Spinal cord (tissue), 9 donors: ENCODE measurements at regions not wholly inside any gene's neighbourhood (a gene's known extent, or its start where the extent isn't known, plus 50 kb on each side); places are given as distances from the start of the nearest gene placed in this dataset.
"Not testable (repeated sequence)": the region's sequence is repeated elsewhere in the genome, so short reads cannot be mapped to it uniquely, and the experiment has no call there.

Source experiments
- DNase-seq, 6 donors: peaks; one replicate each; pipeline versions ENCODE4 v3.0.0 to v3.0.0-alpha.2; 2013 to 2015; ENCODE audit warnings: low spot score in 6 of 6, low read depth in 4 of 6
- H3K27ac ChIP-seq: one replicate; pipeline ENCODE4 v1.5.1; 2013; ENCODE audit warnings: low read depth, low read length, control low read depth
- H3K27me3 ChIP-seq: one replicate; pipeline ENCODE4 v1.6.1; 2013; ENCODE audit warnings: low read length; ENCODE audit not compliant: control insufficient read depth, insufficient read depth
- H3K36me3 ChIP-seq: one replicate; pipeline ENCODE4 v1.6.1; 2013; ENCODE audit warnings: low read length; ENCODE audit not compliant: control insufficient read depth, insufficient read depth
- H3K4me1 ChIP-seq: one replicate; pipeline ENCODE4 v1.6.1; 2013; ENCODE audit warnings: low read length; ENCODE audit not compliant: control insufficient read depth, insufficient read depth
- H3K4me3 ChIP-seq: one replicate; pipeline ENCODE4 v1.5.1; 2013; ENCODE audit warnings: low read depth, low read length, control low read depth
- H3K9me3 ChIP-seq: one replicate; pipeline ENCODE4 v1.6.1; 2013; ENCODE audit warnings: low read length; ENCODE audit not compliant: control insufficient read depth, insufficient read depth
- WGBS: methylation state at CpG from one replicate; pipeline ENCODE4 v1.1.5; 2013; ENCODE audit warnings: missing lambda C conversion rate; ENCODE audit not compliant: insufficient coverage; 5-methylcytosine and 5-hydroxymethylcytosine counted together
- donor health status: healthy.

GRCh38 chr2:102909240-102909639, 147.4 kb downstream of the TMEM182 start:
- DNase-seq, H3K27me3 ChIP-seq, H3K4me1 ChIP-seq, H3K9me3 ChIP-seq, H3K27ac ChIP-seq, H3K36me3 ChIP-seq, H3K4me3 ChIP-seq: not testable (repeated sequence)
- no CpG with 5 or more reads among the region's 2 CpGs for WGBS

- H3K4me3 ChIP-seq: no peak overlapping the region
- DNase-seq: no peak
- H3K36me3 ChIP-seq: no peaks in the 10 kb centered on the region
- WGBS: 91% methylated on average over 5 of the region's 6 CpGs
- peaks cover 1% of the 10 kb centered on the region for H3K9me3 ChIP-seq
- no peaks in the 10 kb centered on the region for H3K27me3 ChIP-seq
- H3K27ac ChIP-seq: no peak overlapping the region
- H3K4me1 ChIP-seq: no peaks in the 10 kb centered on the region
Observed at GRCh38 chr2:102910724-102911123, 148.9 kb downstream of the TMEM182 start.

GRCh38 chr2:102915128-102915527, 153.3 kb downstream of the TMEM182 start:
- no CpG with 5 or more reads among the region's 2 CpGs for WGBS
- Histone ChIP-seq H3K9me3 (peaks cover 5% of the 10 kb centered on the region), H3K4me3 (no peak overlapping the region), H3K4me1 (no peaks in the 10 kb centered on the region), H3K27ac (no peak overlapping the region), H3K36me3 (no peaks in the 10 kb centered on the region), H3K27me3 (no peaks in the 10 kb centered on the region)
- DNase-seq: no peak

- Histone ChIP-seq H3K27ac (no peak overlapping the region), H3K9me3 (no peaks in the 10 kb centered on the region), H3K4me3 (no peak overlapping the region), H3K27me3 (no peaks in the 10 kb centered on the region), H3K36me3 (no peaks in the 10 kb centered on the region), H3K4me1 (no peaks in the 10 kb centered on the region)
- WGBS: 55% methylated on average over 4 of the region's 4 CpGs
- peak in 1 of 6 donors; percentile 75 for DNase-seq
Observed at GRCh38 chr2:102922321-102922720, 160.5 kb downstream of the TMEM182 start.

- Histone ChIP-seq H3K9me3 (no peaks in the 10 kb centered on the region), H3K27me3 (no peaks in the 10 kb centered on the region), H3K27ac (no peak overlapping the region), H3K4me3 (no peak overlapping the region), H3K36me3 (no peaks in the 10 kb centered on the region), H3K4me1 (no peaks in the 10 kb centered on the region)
- DNase-seq: no peak
- 100% methylated on average over 2 of the region's 7 CpGs for WGBS
Observed at GRCh38 chr2:102925003-102925402, 163.2 kb downstream of the TMEM182 start.

- DNase-seq: no peak
- WGBS: 48% methylated on average over 2 of the region's 5 CpGs
- Histone ChIP-seq H3K4me3 (no peak overlapping the region), H3K36me3 (no peaks in the 10 kb centered on the region), H3K9me3 (no peaks in the 10 kb centered on the region), H3K27me3 (no peaks in the 10 kb centered on the region), H3K4me1 (no peaks in the 10 kb centered on the region), H3K27ac (no peak overlapping the region)
Observed at GRCh38 chr2:102927854-102928267, 166.0 kb downstream of the TMEM182 start.

GRCh38 chr2:102929721-102930120, 167.9 kb downstream of the TMEM182 start:
- no peak overlapping the region for H3K4me3 ChIP-seq
- no peak for DNase-seq
- no peaks in the 10 kb centered on the region for H3K27me3 ChIP-seq
- H3K36me3 ChIP-seq: no peaks in the 10 kb centered on the region
- H3K4me1 ChIP-seq: no peaks in the 10 kb centered on the region
- H3K9me3 ChIP-seq: no peaks in the 10 kb centered on the region
- WGBS: 53% methylated on average over 2 of the region's 2 CpGs
- H3K27ac ChIP-seq: no peak overlapping the region

- Histone ChIP-seq H3K4me3 (no peak overlapping the region), H3K36me3 (no peaks in the 10 kb centered on the region), H3K9me3 (no peaks in the 10 kb centered on the region), H3K4me1 (no peaks in the 10 kb centered on the region), H3K27me3 (no peaks in the 10 kb centered on the region), H3K27ac (no peak overlapping the region)
- peak in 1 of 6 donors; percentile 84 for DNase-seq
- WGBS: 54% methylated on average over 3 of the region's 6 CpGs
Observed at GRCh38 chr2:102932501-102932900, 170.7 kb downstream of the TMEM182 start.

- Histone ChIP-seq H3K9me3 (peaks cover 3% of the 10 kb centered on the region), H3K27ac (no peak overlapping the region), H3K36me3 (no peaks in the 10 kb centered on the region), H3K4me1 (no peaks in the 10 kb centered on the region), H3K4me3 (no peak overlapping the region), H3K27me3 (no peaks in the 10 kb centered on the region)
- DNase-seq: no peak
- no CpG with 5 or more reads among the region's 1 CpG for WGBS
Observed at GRCh38 chr2:102939207-102939606, 177.4 kb downstream of the TMEM182 start.

GRCh38 chr2:102940684-102941083, 178.9 kb downstream of the TMEM182 start:
- no peaks in the 10 kb centered on the region for H3K4me1 ChIP-seq
- peaks cover 3% of the 10 kb centered on the region for H3K9me3 ChIP-seq
- H3K27me3 ChIP-seq: no peaks in the 10 kb centered on the region
- H3K4me3 ChIP-seq: no peak overlapping the region
- peak in 1 of 6 donors; percentile 14 for DNase-seq
- 0% methylated on average over 1 of the region's 3 CpGs for WGBS
- H3K36me3 ChIP-seq: no peaks in the 10 kb centered on the region
- H3K27ac ChIP-seq: no peak overlapping the region
